MCF 10A (cell line): ENCODE measurements at regions not wholly inside any gene's neighbourhood (a gene's known extent, or its start where the extent isn't known, plus 50 kb on each side); places are given as distances from the start of the nearest gene placed in this dataset.

Experiments
- BruUV-seq: library from RNA; stranded (reverse); fragments of 400-500 nt; replicated peaks from 2 replicates; lab custom pipeline; 2021; lab: Mats Ljungman, UMichigan
- CTCF ChIA-PET: fragments of 300-600 bp; sonication (Branson Sonifier 250); formaldehyde crosslinking; extraction: SDS; loops from one replicate; lab custom pipeline; 2021; ENCODE audit warnings: antibody characterized with exemption, inconsistent platforms; lab: Yijun Ruan, JAX
- POLR2A ChIA-PET: fragments of 300-600, 350-650 bp; sonication (Branson Sonifier 250); formaldehyde crosslinking; extraction: SDS; loops from one replicate; lab custom pipeline; 2020; ENCODE audit warnings: antibody characterized with exemption, inconsistent platforms; lab: Yijun Ruan, JAX
- DNase-seq: peaks from one replicate; pipeline ENCODE4 v3.0.0-alpha.2; 2018; ENCODE audit not compliant: unreplicated experiment
- H3K27ac Mint-ChIP-seq: one replicate; pipeline ENCODE4 v1.8.0; 2022; ENCODE audit warnings: mild to moderate bottlenecking, low read depth, mixed read lengths; ENCODE audit not compliant: unreplicated experiment
- H3K27me3 Mint-ChIP-seq: one replicate; pipeline ENCODE4 v1.8.0; 2022; ENCODE audit warnings: mixed read lengths; ENCODE audit not compliant: insufficient read depth, unreplicated experiment
- H3K36me3 Mint-ChIP-seq: one replicate; pipeline ENCODE4 v1.8.0; 2022; ENCODE audit warnings: mild to moderate bottlenecking, moderate library complexity, mixed read lengths; ENCODE audit not compliant: insufficient read depth, unreplicated experiment
- H3K4me1 Mint-ChIP-seq: one replicate; pipeline ENCODE4 v1.8.0; 2022; ENCODE audit warnings: mixed read lengths; ENCODE audit not compliant: insufficient read depth, unreplicated experiment
- H3K4me3 Mint-ChIP-seq: one replicate; pipeline ENCODE4 v1.8.0; 2022; ENCODE audit warnings: mild to moderate bottlenecking, moderate library complexity, mixed read lengths; ENCODE audit not compliant: unreplicated experiment
- H3K9me3 Mint-ChIP-seq: one replicate; pipeline ENCODE4 v1.8.0; 2022; ENCODE audit warnings: mixed read lengths; ENCODE audit not compliant: unreplicated experiment
- intact Hi-C: fragments of 100-400 bp; cut with micrococcal nuclease; formaldehyde crosslinking; loops from 2 replicates; pipeline ENCODE4 v1.14.1; 2022
- TF ChIP-seq, protein P1 (sequence below): fragments of 200-600 bp; IDR thresholded peaks from one replicate; pipeline ENCODE4 v1.8.0; 2022; ENCODE audit warnings: antibody characterized with exemption, mild to moderate bottlenecking; ENCODE audit not compliant: unreplicated experiment

DNA sequence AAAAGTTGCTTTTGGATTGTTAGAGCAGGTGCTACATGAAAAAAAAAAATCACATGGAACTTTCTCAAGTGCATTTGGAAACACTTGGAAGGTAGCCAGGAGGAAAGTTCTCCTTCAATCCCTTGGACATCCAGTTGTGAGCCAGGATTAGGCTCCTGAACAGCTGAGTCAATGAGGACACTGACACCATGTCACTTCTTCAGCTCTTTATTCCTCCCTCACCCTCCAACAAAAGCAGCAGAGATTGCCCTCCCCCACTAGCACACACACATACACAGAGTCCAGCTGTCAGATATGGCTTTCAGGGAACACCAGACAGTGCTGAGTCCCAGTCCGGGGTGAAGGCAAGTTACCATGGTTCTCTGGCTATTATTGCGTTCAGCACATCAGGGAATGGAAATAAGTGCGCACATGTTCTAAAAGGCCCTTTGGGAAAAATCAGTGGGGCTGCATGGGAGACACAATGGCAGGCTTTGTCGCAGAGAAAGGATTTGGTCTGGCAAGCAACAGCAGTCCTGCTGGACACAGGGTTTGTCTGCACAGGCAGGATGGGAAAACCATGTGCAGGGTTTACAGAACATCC is 124.7 kb upstream of the MARCKS start:
- TF ChIP-seq, protein P1, sequence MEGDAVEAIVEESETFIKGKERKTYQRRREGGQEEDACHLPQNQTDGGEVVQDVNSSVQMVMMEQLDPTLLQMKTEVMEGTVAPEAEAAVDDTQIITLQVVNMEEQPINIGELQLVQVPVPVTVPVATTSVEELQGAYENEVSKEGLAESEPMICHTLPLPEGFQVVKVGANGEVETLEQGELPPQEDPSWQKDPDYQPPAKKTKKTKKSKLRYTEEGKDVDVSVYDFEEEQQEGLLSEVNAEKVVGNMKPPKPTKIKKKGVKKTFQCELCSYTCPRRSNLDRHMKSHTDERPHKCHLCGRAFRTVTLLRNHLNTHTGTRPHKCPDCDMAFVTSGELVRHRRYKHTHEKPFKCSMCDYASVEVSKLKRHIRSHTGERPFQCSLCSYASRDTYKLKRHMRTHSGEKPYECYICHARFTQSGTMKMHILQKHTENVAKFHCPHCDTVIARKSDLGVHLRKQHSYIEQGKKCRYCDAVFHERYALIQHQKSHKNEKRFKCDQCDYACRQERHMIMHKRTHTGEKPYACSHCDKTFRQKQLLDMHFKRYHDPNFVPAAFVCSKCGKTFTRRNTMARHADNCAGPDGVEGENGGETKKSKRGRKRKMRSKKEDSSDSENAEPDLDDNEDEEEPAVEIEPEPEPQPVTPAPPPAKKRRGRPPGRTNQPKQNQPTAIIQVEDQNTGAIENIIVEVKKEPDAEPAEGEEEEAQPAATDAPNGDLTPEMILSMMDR, result no peak
- Mint-ChIP-seq H3K4me1 (peaks cover 4% of the 10 kb centered on the region), H3K36me3 (no peaks in the 10 kb centered on the region), H3K27me3 (no peaks in the 10 kb centered on the region), H3K4me3 (no peak overlapping the region), H3K27ac (no peak overlapping the region), H3K9me3 (no peaks in the 10 kb centered on the region)
- no TSS peak for BruUV-seq
- ChIA-PET CTCF (interaction anchor here (0.7 to 0.8 kb wide), 4 partner anchors 10 to 1477 kb away, joined by 3 to 4 read pairs (median 4); no protein-coding TSS in a partner anchor), POLR2A (interaction anchor here (0.6 to 1.1 kb wide), 4 partner anchors 25 to 299 kb away, joined by 3 to 4 read pairs (median 3); no protein-coding TSS in a partner anchor)
- DNase-seq, result peak; percentile 39
- intact Hi-C loops, result no loop called here

DNA sequence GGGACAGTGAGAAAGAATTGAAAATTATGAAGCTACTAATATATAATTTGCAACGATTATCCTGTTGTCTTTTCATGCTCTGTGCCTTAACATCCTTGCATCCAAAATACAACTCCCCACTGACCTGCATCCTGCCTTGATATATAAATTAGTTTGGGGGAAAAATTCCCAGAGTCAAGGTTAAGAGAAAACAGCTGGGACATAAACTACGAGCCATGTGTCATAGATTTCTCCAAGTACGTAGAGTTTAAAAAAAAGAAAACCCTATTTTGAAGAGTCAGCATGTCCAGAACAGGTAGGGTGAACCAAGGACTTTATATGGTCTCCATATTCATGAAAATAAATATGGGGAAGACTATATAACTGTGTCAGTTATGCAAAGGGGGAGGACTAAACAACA is 123.8 kb upstream of the MARCKS start:
- no TSS peak for BruUV-seq
- ChIA-PET POLR2A (interaction anchor here (0.7 kb wide), 1 partner anchor 43 kb away, joined by 3 read pairs; no protein-coding TSS in a partner anchor), CTCF (interaction anchor here (0.8 kb wide), 1 partner anchor 275 kb away, joined by 4 read pairs; no protein-coding TSS in a partner anchor)
- Mint-ChIP-seq H3K4me3 (no peak overlapping the region), H3K4me1 (peaks cover 4% of the 10 kb centered on the region), H3K27me3 (no peaks in the 10 kb centered on the region), H3K36me3 (no peaks in the 10 kb centered on the region), H3K9me3 (no peaks in the 10 kb centered on the region), H3K27ac (no peak overlapping the region)
- no peak for DNase-seq
- intact Hi-C loops, result no loop called here
- TF ChIP-seq, protein P1, result no peak

- intact Hi-C loops, result no loop called here
- peaks cover 4% of the 10 kb centered on the region for H3K4me1 Mint-ChIP-seq
- no peaks in the 10 kb centered on the region for H3K36me3 Mint-ChIP-seq
- TF ChIP-seq, protein P1, result no peak
- H3K27ac Mint-ChIP-seq, result no peak overlapping the region
- H3K4me3 Mint-ChIP-seq, result no peak overlapping the region
- peak; percentile 11 for DNase-seq
- no peaks in the 10 kb centered on the region for H3K9me3 Mint-ChIP-seq
- no TSS peak for BruUV-seq
- CTCF ChIA-PET, result interaction anchor here (0.8 kb wide), 1 partner anchor 14 kb away, joined by 3 read pairs; no protein-coding TSS in a partner anchor
- no peaks in the 10 kb centered on the region for H3K27me3 Mint-ChIP-seq
- POLR2A ChIA-PET, result no interaction called here
These were observed 122.2 kb upstream of the MARCKS start for GRCh38 chr6:113734982-113735381.

GRCh38 chr6:113735491-113735890 is 121.7 kb upstream of the MARCKS start:
- no peak for DNase-seq
- no peaks in the 10 kb centered on the region for H3K9me3 Mint-ChIP-seq
- H3K4me3 Mint-ChIP-seq, result no peak overlapping the region
- TF ChIP-seq, protein P1, result no peak
- no peak overlapping the region for H3K27ac Mint-ChIP-seq
- intact Hi-C loops, result no loop called here
- peaks cover 4% of the 10 kb centered on the region for H3K4me1 Mint-ChIP-seq
- BruUV-seq, result no TSS peak
- ChIA-PET CTCF (no interaction called here), POLR2A (no interaction called here)
- H3K27me3 Mint-ChIP-seq, result no peaks in the 10 kb centered on the region
- H3K36me3 Mint-ChIP-seq, result no peaks in the 10 kb centered on the region
